Activated CD4-positive, alpha-beta T cell treated with anti-CD3 and anti-CD28 coated beads for 36 hours (primary cell): ENCODE measurements at regions not wholly inside any gene's neighbourhood (a gene's known extent, or its start where the extent isn't known, plus 50 kb on each side); places are given as distances from the start of the nearest gene placed in this dataset.

Source experiments
- ATAC-seq: fragments of 200-7000 bp; cut with Tn5 transposase; one replicate; pipeline ENCODE4 v1.10.0; 2021; ENCODE audit warnings: mild to moderate bottlenecking, moderate library complexity
- CTCF ChIA-PET: fragments of 350-600 bp; sonication (Branson Sonifier 250); formaldehyde crosslinking; loops from one replicate; lab custom pipeline; 2021; ENCODE audit warnings: antibody characterized with exemption; lab: Charles Lee
- POLR2A ChIA-PET: fragments of 350-600 bp; sonication (Branson Sonifier 250); formaldehyde crosslinking; loops from one replicate; lab custom pipeline; 2021; ENCODE audit warnings: antibody characterized with exemption, inconsistent platforms; lab: Charles Lee
- DNase-seq: peaks from one replicate; pipeline ENCODE4 v3.0.0-alpha.2; 2020
- H3K27ac Mint-ChIP-seq: one replicate; pipeline ENCODE4 v1.8.0; 2021; ENCODE audit warnings: mixed read lengths
- H3K27me3 Mint-ChIP-seq: one replicate; pipeline ENCODE4 v1.8.0; 2021; ENCODE audit warnings: mixed read lengths
- H3K36me3 Mint-ChIP-seq: one replicate; pipeline ENCODE4 v1.8.0; 2021; ENCODE audit warnings: low read depth, mixed read lengths
- H3K4me1 Mint-ChIP-seq: one replicate; pipeline ENCODE4 v1.8.0; 2021; ENCODE audit warnings: mixed read lengths
- H3K4me3 Mint-ChIP-seq: one replicate; pipeline ENCODE4 v1.8.0; 2021; ENCODE audit warnings: mild to moderate bottlenecking, moderate library complexity, mixed read lengths
- H3K9me3 Mint-ChIP-seq: one replicate; pipeline ENCODE4 v1.8.0; 2021; ENCODE audit warnings: low read depth, mixed read lengths
- intact Hi-C, 2 experiments: fragments of 100-400 bp; cut with DNase I in 1 of 2; cut with micrococcal nuclease in 1 of 2; formaldehyde crosslinking; loops; one replicate each; pipeline versions ENCODE4 v1.14.2 to v1.15.1; 2022 to 2024; cut with DNase I, micrococcal nuclease

DNA sequence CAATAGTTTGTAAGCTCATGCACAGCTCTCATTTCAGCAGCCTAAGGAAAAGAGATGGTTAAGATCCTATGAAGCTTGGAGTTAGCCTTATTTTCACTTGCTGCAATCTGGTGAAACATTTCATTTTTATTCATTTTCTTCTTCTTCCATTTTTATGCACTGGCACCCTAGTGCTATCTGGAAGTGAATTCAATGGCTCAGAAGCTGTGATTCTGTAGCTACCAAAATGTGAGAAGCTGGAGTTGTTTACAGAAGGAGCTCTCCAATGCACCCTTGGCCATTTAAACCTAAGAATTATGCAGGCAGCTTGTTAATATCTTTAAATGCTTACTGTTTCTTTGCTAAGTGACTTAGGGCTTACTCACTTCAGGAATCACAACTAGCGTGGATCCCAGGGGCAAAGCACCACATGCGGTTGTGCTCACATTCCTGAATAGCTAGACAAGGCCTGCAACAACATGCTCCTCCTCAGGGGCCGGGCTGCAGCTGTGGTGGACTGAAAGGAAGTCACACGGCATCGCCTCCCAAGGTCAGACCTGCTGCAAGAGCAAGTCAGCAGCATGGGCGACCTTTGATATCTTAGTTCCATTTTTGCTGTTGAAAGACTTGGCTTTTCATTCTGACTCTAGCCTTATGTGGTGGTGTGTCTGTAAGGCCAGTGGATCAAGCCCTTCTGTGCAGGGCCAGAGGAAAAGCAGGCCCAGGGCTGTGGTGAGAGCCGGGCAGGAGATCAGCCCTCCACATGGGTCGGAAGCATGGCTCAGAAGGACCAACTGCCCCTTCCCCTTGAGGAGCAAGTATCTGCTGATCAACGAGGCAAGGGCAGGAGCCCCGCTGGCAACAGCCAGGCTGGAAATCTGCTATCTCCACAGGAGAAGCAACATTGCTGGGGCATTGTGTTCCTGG lies 91.9 kb upstream of the MBL2 start:
- Mint-ChIP-seq H3K9me3 (peaks cover 6% of the 10 kb centered on the region), H3K27ac (no peak overlapping the region), H3K27me3 (no peaks in the 10 kb centered on the region), H3K4me3 (no peak overlapping the region), H3K4me1 (no peaks in the 10 kb centered on the region), H3K36me3 (no peaks in the 10 kb centered on the region)
- ATAC-seq, result no peak
- intact Hi-C loops, result no loop called here
- DNase-seq, result no peak
- CTCF ChIA-PET, result interaction anchor here (0.7 kb wide), 1 partner anchor 124 kb away, joined by 3 read pairs; no protein-coding TSS in a partner anchor
- POLR2A ChIA-PET, result no interaction called here

DNA sequence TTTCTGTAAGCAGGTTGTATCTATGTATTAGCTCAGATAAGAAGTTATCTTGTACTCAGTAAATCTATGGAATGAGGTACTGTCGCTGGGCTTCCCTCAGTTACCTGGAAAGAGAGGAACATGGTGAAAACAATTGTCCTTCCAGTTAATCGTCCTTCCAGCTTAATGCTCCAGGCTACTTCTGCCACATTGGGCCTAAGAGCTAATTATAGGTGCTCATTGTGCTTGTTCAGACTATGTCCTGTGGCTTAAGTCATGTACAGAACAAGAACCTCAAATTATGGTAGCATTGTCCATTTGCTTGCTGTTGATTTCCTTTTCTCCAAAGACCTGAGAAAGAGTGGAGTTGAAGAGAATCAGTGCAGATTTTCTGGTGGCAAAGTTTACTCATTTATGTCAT lies 86.1 kb upstream of the MBL2 start:
- CTCF ChIA-PET, result interaction anchor here (1.1 kb wide), 1 partner anchor 629 kb away, joined by 3 read pairs; no protein-coding TSS in a partner anchor
- ATAC-seq, result no peak

DNA sequence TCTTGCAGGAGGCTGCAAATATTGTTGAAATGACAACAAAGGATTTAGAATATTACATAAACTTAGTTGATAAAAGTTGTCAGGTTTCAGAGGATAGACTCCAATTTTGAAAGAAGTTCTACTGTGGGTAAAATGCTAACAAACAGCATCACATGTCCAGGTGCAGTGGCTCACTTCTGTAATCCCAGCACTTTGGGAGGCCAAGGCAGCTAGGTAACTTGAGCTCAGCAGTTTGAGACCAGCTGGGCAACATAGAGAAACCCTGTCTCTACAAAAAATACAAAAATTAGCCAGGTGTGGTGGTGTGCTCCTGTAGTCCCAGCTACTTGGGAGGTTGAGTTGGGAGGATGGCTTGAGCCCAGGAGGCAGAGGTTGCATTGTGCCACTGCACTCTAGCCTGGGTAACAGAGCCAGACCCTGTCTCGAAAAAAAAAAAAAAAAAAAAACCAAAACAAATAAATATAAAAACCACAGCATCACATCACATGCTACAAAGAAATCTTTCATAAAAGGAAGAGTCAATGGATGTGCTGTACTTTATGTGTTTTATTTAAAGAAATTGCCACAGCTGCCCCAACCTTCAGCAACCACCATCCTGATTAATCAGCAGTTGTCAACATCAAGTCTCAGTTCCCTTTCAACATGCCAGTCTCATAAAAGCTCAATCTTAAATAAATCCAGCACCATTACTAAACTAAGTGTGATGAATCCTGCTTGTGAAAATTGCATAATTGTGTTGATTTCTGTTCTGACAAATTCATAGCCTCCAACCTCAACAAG lies 83.2 kb upstream of the MBL2 start:
- Mint-ChIP-seq H3K4me1 (no peaks in the 10 kb centered on the region), H3K36me3 (no peaks in the 10 kb centered on the region), H3K4me3 (no peak overlapping the region), H3K9me3 (no peaks in the 10 kb centered on the region), H3K27me3 (no peaks in the 10 kb centered on the region), H3K27ac (no peak overlapping the region)
- intact Hi-C loops, result no loop called here
- DNase-seq, result no peak
- POLR2A ChIA-PET, result no interaction called here
- ATAC-seq, result no peak
- CTCF ChIA-PET, result no interaction called here

More for the DNA sequence above, 86.1 kb upstream of the MBL2 start:
- H3K9me3 Mint-ChIP-seq, result no peaks in the 10 kb centered on the region
- H3K27ac Mint-ChIP-seq, result no peak overlapping the region
- POLR2A ChIA-PET, result no interaction called here
- no peaks in the 10 kb centered on the region for H3K36me3 Mint-ChIP-seq
- H3K4me1 Mint-ChIP-seq, result no peaks in the 10 kb centered on the region
- no peaks in the 10 kb centered on the region for H3K27me3 Mint-ChIP-seq
- H3K4me3 Mint-ChIP-seq, result no peak overlapping the region
- no peak for DNase-seq
- intact Hi-C loops, result no loop called here

DNA sequence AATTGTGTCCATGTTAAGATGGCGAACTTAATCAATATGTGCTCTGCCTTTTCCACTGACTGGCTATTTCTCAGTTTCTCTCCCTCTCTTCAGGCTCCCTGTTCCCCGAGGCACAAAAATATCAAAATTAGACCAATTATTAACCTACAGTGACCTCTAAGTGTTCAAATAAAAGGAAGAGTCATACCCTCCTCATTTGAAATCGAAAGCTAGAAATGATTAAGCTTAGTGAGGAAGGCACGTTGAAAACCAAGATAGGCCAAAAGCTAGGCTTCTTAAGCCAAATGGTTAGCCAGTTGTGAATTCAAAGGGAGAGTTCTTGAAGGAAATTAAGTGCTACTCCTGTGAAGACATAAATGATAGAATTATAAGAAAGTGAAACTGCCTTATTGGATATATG lies 81.1 kb upstream of the MBL2 start:
- no peak overlapping the region for H3K4me3 Mint-ChIP-seq
- ChIA-PET POLR2A (no interaction called here), CTCF (no interaction called here)
- H3K36me3 Mint-ChIP-seq, result no peaks in the 10 kb centered on the region
- no peak overlapping the region for H3K27ac Mint-ChIP-seq
- DNase-seq (no peak), ATAC-seq (no peak)
- no peaks in the 10 kb centered on the region for H3K4me1 Mint-ChIP-seq
- H3K27me3 Mint-ChIP-seq, result peaks cover 2% of the 10 kb centered on the region
- intact Hi-C loops, result no loop called here
- no peaks in the 10 kb centered on the region for H3K9me3 Mint-ChIP-seq

DNA sequence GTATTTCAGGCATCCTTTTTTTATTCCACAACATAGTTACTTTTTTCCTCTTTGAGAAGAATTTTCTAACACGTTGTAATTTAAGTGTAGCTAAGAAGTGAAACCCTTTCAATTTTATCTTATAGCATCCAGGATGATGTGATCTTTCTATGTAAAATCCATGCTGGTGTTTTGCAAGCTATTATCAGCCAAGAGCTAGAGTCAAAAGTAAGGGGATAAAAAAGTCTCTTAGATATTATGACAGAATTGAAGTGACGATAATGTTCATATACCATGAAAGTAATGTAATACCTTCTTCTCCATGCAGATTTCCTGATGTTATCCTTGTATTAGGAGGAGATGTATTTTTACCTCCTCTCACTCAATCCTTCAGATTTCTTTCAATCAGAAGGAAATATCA lies 64.2 kb upstream of the MBL2 start:
- ChIA-PET CTCF (no interaction called here), POLR2A (no interaction called here)
- intact Hi-C loops, result no loop called here
- H3K4me1 Mint-ChIP-seq, result no peaks in the 10 kb centered on the region
- no peaks in the 10 kb centered on the region for H3K36me3 Mint-ChIP-seq
- peaks cover 8% of the 10 kb centered on the region for H3K9me3 Mint-ChIP-seq
- no peak overlapping the region for H3K4me3 Mint-ChIP-seq
- H3K27ac Mint-ChIP-seq, result no peak overlapping the region
- H3K27me3 Mint-ChIP-seq, result no peaks in the 10 kb centered on the region
- DNase-seq (no peak), ATAC-seq (no peak)
